SK-N-SH treated with all-trans-retinoic acid at 6 μM for 48 hours (cell line): ENCODE measurements at regions not wholly inside any gene's neighbourhood (a gene's known extent, or its start where the extent isn't known, plus 50 kb on each side); places are given as distances from the start of the nearest gene placed in this dataset.

ENCODE experiments used
- ATAC-seq: fragments of 200-7000 bp; cut with Tn5 transposase; 3 replicates; pipeline ENCODE4 v1.9.1; 2020; ENCODE audit warnings: mild to moderate bottlenecking, moderate library complexity
- BACH2 ChIP-seq: fragments of 250-450 bp; sonication (Bioruptor Pico); IDR thresholded peaks from 2 replicates; pipeline ENCODE4 v1.9.0; 2021; ENCODE audit warnings: mild to moderate bottlenecking, borderline replicate concordance
- CREB5 ChIP-seq: fragments of 250-450 bp; sonication (Bioruptor Pico); IDR thresholded peaks from 2 replicates; pipeline ENCODE4 v1.5.1; 2020; ENCODE audit warnings: low read depth, mild to moderate bottlenecking, moderate library complexity
- CSDC2 ChIP-seq: fragments of 250-450 bp; sonication (Bioruptor Pico); IDR thresholded peaks from 2 replicates; pipeline ENCODE4 v1.5.0; 2020; ENCODE audit warnings: mild to moderate bottlenecking, moderate library complexity
- ESRRG ChIP-seq: fragments of 250-450 bp; sonication (Bioruptor Pico); IDR thresholded peaks from 2 replicates; pipeline ENCODE4 v1.6.1; 2021; ENCODE audit warnings: mild to moderate bottlenecking
- GLIS3 ChIP-seq: fragments of 250-450 bp; sonication (Bioruptor Pico); IDR thresholded peaks from 2 replicates; pipeline ENCODE4 v1.5.0; 2020; ENCODE audit warnings: mild to moderate bottlenecking, moderate library complexity
- ISL1 ChIP-seq: fragments of 250-450 bp; sonication (Bioruptor Pico); IDR thresholded peaks from 2 replicates; pipeline ENCODE4 v2.1.2; 2022; ENCODE audit warnings: mild to moderate bottlenecking, moderate library complexity
- OSR1 ChIP-seq: fragments of 250-450 bp; sonication (Bioruptor Pico); IDR thresholded peaks from 2 replicates; pipeline ENCODE4 v1.8.0; 2022; ENCODE audit warnings: moderate library complexity, mild to moderate bottlenecking, inconsistent platforms
- PPARA ChIP-seq: fragments of 250-450 bp; sonication (Bioruptor Pico); IDR thresholded peaks from 2 replicates; pipeline ENCODE4 v1.5.0; 2020; ENCODE audit warnings: mild to moderate bottlenecking, borderline replicate concordance
- RARB ChIP-seq: fragments of 250-450 bp; sonication (Bioruptor Pico); IDR thresholded peaks from 2 replicates; pipeline ENCODE4 v1.8.0; 2021; ENCODE audit warnings: mild to moderate bottlenecking, moderate library complexity
- SNAI2 ChIP-seq: fragments of 250-450 bp; sonication (Bioruptor Pico); IDR thresholded peaks from 2 replicates; pipeline ENCODE4 v1.5.0; 2020; ENCODE audit warnings: mild to moderate bottlenecking, moderate library complexity
- TCF4 ChIP-seq: fragments of 250-450 bp; sonication (Bioruptor Pico); IDR thresholded peaks from 2 replicates; pipeline ENCODE4 v1.8.0; 2021; ENCODE audit warnings: mild to moderate bottlenecking, moderate library complexity, borderline replicate concordance
- ZFP3 ChIP-seq: fragments of 250-450 bp; sonication (Bioruptor Pico); IDR thresholded peaks from 2 replicates; pipeline ENCODE4 v1.5.0; 2020; ENCODE audit warnings: mild to moderate bottlenecking, moderate library complexity
- ZFP30 ChIP-seq: fragments of 450-650 bp; formaldehyde crosslinking; IDR thresholded peaks from 2 replicates; pipeline ENCODE4 v1.5.0; 2022; ENCODE audit warnings: mild to moderate bottlenecking, moderate library complexity
- ZNF565 ChIP-seq: fragments of 450-650 bp; formaldehyde crosslinking; conservative IDR thresholded peaks from 2 replicates; pipeline ENCODE4 v1.5.0; 2020; ENCODE audit warnings: low read depth, mild to moderate bottlenecking, moderate library complexity
- ZNF70 ChIP-seq: fragments of 450-650 bp; formaldehyde crosslinking; IDR thresholded peaks from 2 replicates; pipeline ENCODE4 v1.5.0; 2020; ENCODE audit warnings: mild to moderate bottlenecking, moderate library complexity
- ZNF8 ChIP-seq: fragments of 450-650 bp; formaldehyde crosslinking; IDR thresholded peaks from 2 replicates; pipeline ENCODE4 v1.5.0; 2020; ENCODE audit warnings: mild to moderate bottlenecking, moderate library complexity
- TF ChIP-seq, protein P1 (sequence below): fragments of 250-450 bp; sonication (Bioruptor Pico); IDR thresholded peaks from 2 replicates; pipeline ENCODE4 v1.5.0; 2020; ENCODE audit warnings: mild to moderate bottlenecking, moderate library complexity
- TF ChIP-seq, protein P2 (sequence below): fragments of 250-450 bp; sonication (Bioruptor Pico); IDR thresholded peaks from 2 replicates; pipeline ENCODE4 v1.5.1; 2021; ENCODE audit warnings: mild to moderate bottlenecking, moderate library complexity
- TF ChIP-seq, protein P3 (sequence below): fragments of 250-450 bp; sonication (Bioruptor Pico); IDR thresholded peaks from 2 replicates; pipeline ENCODE4 v1.8.0; 2021; ENCODE audit warnings: low read depth, mild to moderate bottlenecking, moderate library complexity, borderline replicate concordance

- no peak for ATAC-seq
- TF ChIP-seq OSR1 (CRISPR knock-in tag), result no peak
- TF ChIP-seq TCF4 (CRISPR knock-in tag), result no peak
- no peak for TF ChIP-seq PPARA (CRISPR knock-in tag)
- TF ChIP-seq, protein P1, sequence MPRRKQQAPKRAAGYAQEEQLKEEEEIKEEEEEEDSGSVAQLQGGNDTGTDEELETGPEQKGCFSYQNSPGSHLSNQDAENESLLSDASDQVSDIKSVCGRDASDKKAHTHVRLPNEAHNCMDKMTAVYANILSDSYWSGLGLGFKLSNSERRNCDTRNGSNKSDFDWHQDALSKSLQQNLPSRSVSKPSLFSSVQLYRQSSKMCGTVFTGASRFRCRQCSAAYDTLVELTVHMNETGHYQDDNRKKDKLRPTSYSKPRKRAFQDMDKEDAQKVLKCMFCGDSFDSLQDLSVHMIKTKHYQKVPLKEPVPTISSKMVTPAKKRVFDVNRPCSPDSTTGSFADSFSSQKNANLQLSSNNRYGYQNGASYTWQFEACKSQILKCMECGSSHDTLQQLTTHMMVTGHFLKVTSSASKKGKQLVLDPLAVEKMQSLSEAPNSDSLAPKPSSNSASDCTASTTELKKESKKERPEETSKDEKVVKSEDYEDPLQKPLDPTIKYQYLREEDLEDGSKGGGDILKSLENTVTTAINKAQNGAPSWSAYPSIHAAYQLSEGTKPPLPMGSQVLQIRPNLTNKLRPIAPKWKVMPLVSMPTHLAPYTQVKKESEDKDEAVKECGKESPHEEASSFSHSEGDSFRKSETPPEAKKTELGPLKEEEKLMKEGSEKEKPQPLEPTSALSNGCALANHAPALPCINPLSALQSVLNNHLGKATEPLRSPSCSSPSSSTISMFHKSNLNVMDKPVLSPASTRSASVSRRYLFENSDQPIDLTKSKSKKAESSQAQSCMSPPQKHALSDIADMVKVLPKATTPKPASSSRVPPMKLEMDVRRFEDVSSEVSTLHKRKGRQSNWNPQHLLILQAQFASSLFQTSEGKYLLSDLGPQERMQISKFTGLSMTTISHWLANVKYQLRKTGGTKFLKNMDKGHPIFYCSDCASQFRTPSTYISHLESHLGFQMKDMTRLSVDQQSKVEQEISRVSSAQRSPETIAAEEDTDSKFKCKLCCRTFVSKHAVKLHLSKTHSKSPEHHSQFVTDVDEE, result no peak
- TF ChIP-seq ZNF565, result no peak
- TF ChIP-seq, protein P2, sequence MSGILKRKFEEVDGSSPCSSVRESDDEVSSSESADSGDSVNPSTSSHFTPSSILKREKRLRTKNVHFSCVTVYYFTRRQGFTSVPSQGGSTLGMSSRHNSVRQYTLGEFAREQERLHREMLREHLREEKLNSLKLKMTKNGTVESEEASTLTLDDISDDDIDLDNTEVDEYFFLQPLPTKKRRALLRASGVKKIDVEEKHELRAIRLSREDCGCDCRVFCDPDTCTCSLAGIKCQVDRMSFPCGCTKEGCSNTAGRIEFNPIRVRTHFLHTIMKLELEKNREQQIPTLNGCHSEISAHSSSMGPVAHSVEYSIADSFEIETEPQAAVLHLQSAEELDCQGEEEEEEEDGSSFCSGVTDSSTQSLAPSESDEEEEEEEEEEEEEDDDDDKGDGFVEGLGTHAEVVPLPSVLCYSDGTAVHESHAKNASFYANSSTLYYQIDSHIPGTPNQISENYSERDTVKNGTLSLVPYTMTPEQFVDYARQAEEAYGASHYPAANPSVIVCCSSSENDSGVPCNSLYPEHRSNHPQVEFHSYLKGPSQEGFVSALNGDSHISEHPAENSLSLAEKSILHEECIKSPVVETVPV (CRISPR knock-in tag), result no peak
- TF ChIP-seq CSDC2, result no peak
- TF ChIP-seq, all 23 proteins: peak for 0
Measured at GRCh38 chr4:163758032-163758431, 263.5 kb downstream of the TMA16 start.

DNA sequence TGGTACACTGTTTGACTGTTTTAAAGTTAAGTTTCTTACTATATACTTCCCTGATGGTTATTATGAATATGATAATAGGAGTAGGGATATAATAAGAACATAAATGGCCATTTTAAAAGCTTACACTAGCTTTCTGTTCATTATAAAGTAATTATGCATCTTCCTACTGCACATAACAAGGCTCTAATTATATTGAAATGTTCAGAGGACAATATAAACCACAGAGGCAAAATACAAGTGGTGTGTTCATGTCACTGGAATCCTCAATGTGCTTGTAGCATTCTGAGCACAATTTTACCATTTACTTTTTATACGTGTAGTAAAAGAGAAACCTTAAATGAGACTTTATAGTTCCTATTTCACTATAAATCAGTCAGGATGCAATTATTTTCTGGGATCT, 268.3 kb downstream of the TMA16 start:
- no peak for ATAC-seq
- TF ChIP-seq GLIS3, result no peak
- TF ChIP-seq BACH2 (CRISPR knock-in tag), result no peak
- TF ChIP-seq, protein P3, sequence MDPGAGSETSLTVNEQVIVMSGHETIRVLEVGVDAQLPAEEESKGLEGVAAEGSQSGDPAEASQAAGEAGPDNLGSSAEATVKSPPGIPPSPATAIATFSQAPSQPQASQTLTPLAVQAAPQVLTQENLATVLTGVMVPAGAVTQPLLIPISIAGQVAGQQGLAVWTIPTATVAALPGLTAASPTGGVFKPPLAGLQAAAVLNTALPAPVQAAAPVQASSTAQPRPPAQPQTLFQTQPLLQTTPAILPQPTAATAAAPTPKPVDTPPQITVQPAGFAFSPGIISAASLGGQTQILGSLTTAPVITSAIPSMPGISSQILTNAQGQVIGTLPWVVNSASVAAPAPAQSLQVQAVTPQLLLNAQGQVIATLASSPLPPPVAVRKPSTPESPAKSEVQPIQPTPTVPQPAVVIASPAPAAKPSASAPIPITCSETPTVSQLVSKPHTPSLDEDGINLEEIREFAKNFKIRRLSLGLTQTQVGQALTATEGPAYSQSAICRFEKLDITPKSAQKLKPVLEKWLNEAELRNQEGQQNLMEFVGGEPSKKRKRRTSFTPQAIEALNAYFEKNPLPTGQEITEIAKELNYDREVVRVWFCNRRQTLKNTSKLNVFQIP (CRISPR knock-in tag), result no peak
- TF ChIP-seq CREB5, result no peak
- no peak for TF ChIP-seq ESRRG (CRISPR knock-in tag)
- TF ChIP-seq RARB (CRISPR knock-in tag), result no peak
- TF ChIP-seq ZFP3 (CRISPR knock-in tag), result no peak
- TF ChIP-seq, protein P1, result no peak
- no peak for TF ChIP-seq SNAI2 (CRISPR knock-in tag)
- TF ChIP-seq ZNF8 (CRISPR knock-in tag), result no peak
- no peak for TF ChIP-seq ISL1 (CRISPR knock-in tag)
- TF ChIP-seq ZNF70 (CRISPR knock-in tag), result no peak
- no peak for TF ChIP-seq ZFP30 (CRISPR knock-in tag)

GRCh38 chr4:163764569-163764968, 270.1 kb downstream of the TMA16 start:
- TF ChIP-seq CREB5, result no peak
- TF ChIP-seq, protein P2 (CRISPR knock-in tag), result no peak
- ATAC-seq, result no peak
